ENCODE measurements at regions not wholly inside any gene's neighbourhood (a gene's known extent, or its start where the extent isn't known, plus 50 kb on each side); places are given as distances from the start of the nearest gene placed in this dataset.

GRCh38 chr6:113528111-113528510, 329.0 kb upstream of the MARCKS start:
- Histone ChIP-seq H3K4me3 (no peak overlapping the region), H3K9me3 (no peaks in the 10 kb centered on the region), H3K27ac (no peak overlapping the region), H3K36me3 (no peaks in the 10 kb centered on the region), H3K4me1 (no peaks in the 10 kb centered on the region), H3K27me3 (no peaks in the 10 kb centered on the region)
- TF ChIP-seq CTCF (IDR thresholded peaks at IDR 0.05): no peak
- intact Hi-C loops (cut with DNase I; ENCODE audit: low total_unique reads): no loop called here
- no peak for DNase-seq

GRCh38 chr6:113529196-113529595, 327.9 kb upstream of the MARCKS start:
- TF ChIP-seq POLR2A (IDR thresholded peaks at IDR 0.05) (no peak), CTCF (IDR thresholded peaks at IDR 0.05) (no peak)
- Histone ChIP-seq H3K36me3 (no peaks in the 10 kb centered on the region), H3K27ac (no peak overlapping the region), H3K27me3 (no peaks in the 10 kb centered on the region), H3K9me3 (no peaks in the 10 kb centered on the region), H3K4me3 (no peak overlapping the region), H3K4me1 (no peaks in the 10 kb centered on the region)
- intact Hi-C loops (cut with DNase I; ENCODE audit: low total_unique reads): no loop called here
- DNase-seq: no peak

- H3K4me1 ChIP-seq: no peaks in the 10 kb centered on the region
- no peak for DNase-seq
- H3K4me3 ChIP-seq: no peak overlapping the region
- intact Hi-C loops (cut with DNase I; ENCODE audit: low total_unique reads): no loop called here
- no peak overlapping the region for H3K27ac ChIP-seq
- H3K9me3 ChIP-seq: no peaks in the 10 kb centered on the region
- H3K36me3 ChIP-seq: no peaks in the 10 kb centered on the region
- TF ChIP-seq POLR2A (IDR thresholded peaks at IDR 0.05) (no peak), CTCF (IDR thresholded peaks at IDR 0.05) (no peak)
- H3K27me3 ChIP-seq: no peaks in the 10 kb centered on the region
Observed at GRCh38 chr6:113529879-113530278, 327.3 kb upstream of the MARCKS start.

- no peak for DNase-seq
- intact Hi-C loops (cut with DNase I; ENCODE audit: low total_unique reads): no loop called here
- no peaks in the 10 kb centered on the region for H3K27me3 ChIP-seq
- no peaks in the 10 kb centered on the region for H3K36me3 ChIP-seq
- no peak overlapping the region for H3K27ac ChIP-seq
- TF ChIP-seq POLR2A (IDR thresholded peaks at IDR 0.05): no peak
- TF ChIP-seq CTCF (IDR thresholded peaks at IDR 0.05): no peak
- no peaks in the 10 kb centered on the region for H3K9me3 ChIP-seq
- no peak overlapping the region for H3K4me3 ChIP-seq
- no peaks in the 10 kb centered on the region for H3K4me1 ChIP-seq
Observed at GRCh38 chr6:113530769-113531168, 326.4 kb upstream of the MARCKS start.

- intact Hi-C loops (cut with DNase I; ENCODE audit: low total_unique reads): no loop called here
- no peaks in the 10 kb centered on the region for H3K27me3 ChIP-seq
- H3K4me3 ChIP-seq: no peak overlapping the region
- H3K27ac ChIP-seq: no peak overlapping the region
- H3K4me1 ChIP-seq: no peaks in the 10 kb centered on the region
- TF ChIP-seq CTCF (IDR thresholded peaks at IDR 0.05): no peak
- no peak for TF ChIP-seq POLR2A (IDR thresholded peaks at IDR 0.05)
- no peaks in the 10 kb centered on the region for H3K36me3 ChIP-seq
- H3K9me3 ChIP-seq: no peaks in the 10 kb centered on the region
- no peak for DNase-seq
Observed at GRCh38 chr6:113539202-113539601, 317.9 kb upstream of the MARCKS start.
